K562 (cell line): ENCODE measurements at regions not wholly inside any gene's neighbourhood (a gene's known extent, or its start where the extent isn't known, plus 50 kb on each side); places are given as distances from the start of the nearest gene placed in this dataset.

Source experiments
- ARID4B ChIP-seq: sonication (generic); formaldehyde crosslinking; IDR thresholded peaks from 2 replicates; pipeline ENCODE4 v1.8.0; 2022; ENCODE audit warnings: mild to moderate bottlenecking, missing genetic modification reagents
- BHLHE40 ChIP-seq: IDR thresholded peaks from 2 replicates; pipeline ENCODE4 v1.6.1; 2011; ENCODE audit warnings: low read length, improper control_type of control experiment
- CEBPG ChIP-seq, 3 experiments: fragments of 200-800 bp in 1 of 3; sonication (Bioruptor generic) in 1 of 3; sonication (generic) in 1 of 3; formaldehyde crosslinking in 1 of 3; IDR thresholded peaks in 2 of 3; conservative IDR thresholded peaks in 1 of 3; 2 replicates each; pipeline versions ENCODE4 v1.6.1 to v1.8.0; 2016 to 2022; ENCODE audit warnings: missing compliant biosample characterization in 2 of 3, missing genetic modification characterization in 2 of 3, mild to moderate bottlenecking in 1 of 3, missing genetic modification reagents in 1 of 3
- CTBP1 ChIP-seq: fragments of 450-650 bp; IDR thresholded peaks from 2 replicates; pipeline ENCODE4 v1.6.1; 2016; ENCODE audit warnings: borderline replicate concordance
- DNMT1 ChIP-seq: fragments of 450-650 bp; IDR thresholded peaks from 2 replicates; pipeline ENCODE4 v1.6.1; 2016; ENCODE audit warnings: antibody characterized with exemption, mild to moderate bottlenecking
- GTF2A2 ChIP-seq: IDR thresholded peaks from 2 replicates; pipeline ENCODE4 v1.6.1; 2016; ENCODE audit warnings: mild to moderate bottlenecking, missing genetic modification characterization, missing compliant biosample characterization
- HDAC3 ChIP-seq: fragments of 450-650 bp; IDR thresholded peaks from 2 replicates; pipeline ENCODE4 v1.6.1; 2018; ENCODE audit warnings: borderline replicate concordance, mild to moderate bottlenecking, moderate library complexity; ENCODE audit not compliant: partially characterized antibody
- MTA1 ChIP-seq: fragments of 450-650 bp; IDR thresholded peaks from 2 replicates; pipeline ENCODE4 v1.6.1; 2017; ENCODE audit warnings: borderline replicate concordance
- NEUROD1 ChIP-seq: fragments of 150-350 bp; IDR thresholded peaks from 2 replicates; pipeline ENCODE4 v1.6.1; 2014; ENCODE audit warnings: borderline replicate concordance, low read length, low read depth; ENCODE audit not compliant: partially characterized antibody
- NUFIP1 ChIP-seq: fragments of 450-650 bp; IDR thresholded peaks from 2 replicates; pipeline ENCODE4 v1.6.1; 2018; ENCODE audit not compliant: partially characterized antibody
- POLR3G ChIP-seq: IDR thresholded peaks from 2 replicates; pipeline ENCODE4 v1.6.1; 2011; ENCODE audit not compliant: insufficient read length, insufficient replicate concordance; ENCODE audit errors: extremely low read depth
- RB1 ChIP-seq: fragments of 450-650 bp; IDR thresholded peaks from 2 replicates; pipeline ENCODE4 v1.6.1; 2017; ENCODE audit warnings: low read depth, mild to moderate bottlenecking
- RBM22 ChIP-seq: fragments of 200-400 bp; formaldehyde crosslinking; IDR thresholded peaks from 2 replicates; pipeline ENCODE4 v1.6.1; 2018; ENCODE audit warnings: low read length, low read depth; ENCODE audit not compliant: poor library complexity, severe bottlenecking
- SP1 ChIP-seq: sonication (generic); formaldehyde crosslinking; IDR thresholded peaks from 2 replicates; pipeline ENCODE4 v1.8.1; 2022; ENCODE audit warnings: mild to moderate bottlenecking, missing genetic modification reagents
- TCF7 ChIP-seq: sonication (generic); IDR thresholded peaks from 2 replicates; pipeline ENCODE4 v1.6.1; 2016; ENCODE audit warnings: antibody characterized with exemption, borderline replicate concordance
- ZBTB7A ChIP-seq: IDR thresholded peaks from 2 replicates; pipeline ENCODE4 v1.6.1; 2011; ENCODE audit warnings: low read depth, mild to moderate bottlenecking, low read length, moderate library complexity, borderline replicate concordance; ENCODE audit not compliant: control insufficient read depth
- ZFP36 ChIP-seq: fragments of 150-350 bp; IDR thresholded peaks from 2 replicates; pipeline ENCODE4 v1.6.1; 2018; ENCODE audit warnings: low read length, low read depth; ENCODE audit not compliant: partially characterized antibody
- ZNF354B ChIP-seq: fragments of 250-450 bp; sonication (Bioruptor Pico); IDR thresholded peaks from 2 replicates; pipeline ENCODE4 v1.4.0; 2020
- ZNF830 ChIP-seq: fragments of 250-450 bp; sonication (Bioruptor Pico); IDR thresholded peaks from 2 replicates; pipeline ENCODE4 v1.5.0; 2021; ENCODE audit warnings: mild to moderate bottlenecking
- TF ChIP-seq, protein P1 (sequence below): IDR thresholded peaks from 2 replicates; pipeline ENCODE4 v1.6.1; 2011; ENCODE audit warnings: borderline replicate concordance, low read depth, mild to moderate bottlenecking, moderate library complexity, low read length; ENCODE audit not compliant: insufficient read depth, poor library complexity, severe bottlenecking

DNA sequence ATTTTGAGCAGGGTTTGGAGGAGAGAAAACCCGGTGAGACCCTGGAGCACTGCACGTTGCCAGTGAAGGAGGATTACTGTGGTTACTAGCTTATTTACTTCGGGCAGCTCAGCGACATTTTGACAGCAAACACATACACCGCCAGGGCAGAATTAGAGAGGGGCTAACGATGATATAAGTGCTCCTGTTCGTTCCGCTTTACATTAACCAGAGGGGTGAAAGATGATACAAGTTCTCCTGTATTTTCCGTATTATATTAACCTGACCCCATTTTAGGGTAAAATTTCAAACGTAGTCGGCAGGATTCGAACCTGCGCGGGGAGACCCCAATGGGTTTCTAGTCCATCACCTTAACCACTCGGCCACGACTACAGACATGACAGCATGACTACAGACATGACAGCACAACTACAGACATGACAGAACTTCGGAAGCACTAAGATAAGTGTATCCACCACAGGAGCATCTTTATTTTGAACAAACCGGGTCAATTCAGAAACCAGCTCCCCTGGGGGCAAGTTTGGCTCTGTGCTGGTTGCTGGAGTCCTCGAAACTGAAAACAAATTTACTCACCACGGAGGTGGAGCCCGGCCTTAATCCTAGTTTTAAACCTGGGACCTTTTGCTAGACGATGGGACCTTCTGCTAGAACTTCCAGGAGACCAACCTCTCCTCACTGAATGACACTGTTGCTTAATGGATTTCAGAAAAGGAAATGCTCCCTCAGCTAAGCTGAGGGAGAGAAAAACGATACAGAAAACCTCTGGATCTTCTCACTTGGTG is 80.4 kb upstream of the ZNF184 start (continued):
- TF ChIP-seq, protein P1, sequence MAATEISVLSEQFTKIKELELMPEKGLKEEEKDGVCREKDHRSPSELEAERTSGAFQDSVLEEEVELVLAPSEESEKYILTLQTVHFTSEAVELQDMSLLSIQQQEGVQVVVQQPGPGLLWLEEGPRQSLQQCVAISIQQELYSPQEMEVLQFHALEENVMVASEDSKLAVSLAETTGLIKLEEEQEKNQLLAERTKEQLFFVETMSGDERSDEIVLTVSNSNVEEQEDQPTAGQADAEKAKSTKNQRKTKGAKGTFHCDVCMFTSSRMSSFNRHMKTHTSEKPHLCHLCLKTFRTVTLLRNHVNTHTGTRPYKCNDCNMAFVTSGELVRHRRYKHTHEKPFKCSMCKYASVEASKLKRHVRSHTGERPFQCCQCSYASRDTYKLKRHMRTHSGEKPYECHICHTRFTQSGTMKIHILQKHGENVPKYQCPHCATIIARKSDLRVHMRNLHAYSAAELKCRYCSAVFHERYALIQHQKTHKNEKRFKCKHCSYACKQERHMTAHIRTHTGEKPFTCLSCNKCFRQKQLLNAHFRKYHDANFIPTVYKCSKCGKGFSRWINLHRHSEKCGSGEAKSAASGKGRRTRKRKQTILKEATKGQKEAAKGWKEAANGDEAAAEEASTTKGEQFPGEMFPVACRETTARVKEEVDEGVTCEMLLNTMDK: no peak
- TF ChIP-seq CEBPG (CRISPR knock-in tag; IDR thresholded peaks at IDR 0.05) (0 out of 2 replicates have a peak, but pooled peaks have one; percentile 19), CEBPG (tag; conservative IDR thresholded peaks at IDR 0.05 in 1 of 2, IDR thresholded peaks at IDR 0.05 in 1 of 2) (peak in 1 of 2 experiments; percentile 54; a peak in 2 of 4 replicates), CTBP1 (peak; percentile 80), ZNF830 (no peak), NEUROD1 (no peak), RBM22 (no peak), SP1 (CRISPR knock-in tag) (peak; percentile 78), RB1 (peak; percentile 59), HDAC3 (peak; percentile 63), TCF7 (0 out of 2 replicates have a peak, but pooled peaks have one; percentile 55), NUFIP1 (peak; percentile 85), ARID4B (CRISPR knock-in tag) (peak; percentile 69), BHLHE40 (peak; percentile 37; the same call in 1 of the 2 replicates), ZBTB7A (peak; percentile 95), ZFP36 (peak; percentile 37), ZNF354B (CRISPR knock-in tag) (no peak), POLR3G (peak; percentile 93), DNMT1 (no peak), GTF2A2 (tag) (no peak), MTA1 (peak; percentile 79; the same call in 1 of the 2 replicates)
